Loucy (cell line): ENCODE measurements at regions not wholly inside any gene's neighbourhood (a gene's known extent, or its start where the extent isn't known, plus 50 kb on each side); places are given as distances from the start of the nearest gene placed in this dataset.

ENCODE experiments used
- EZH2phosphoT487 ChIP-seq: fragments of 200-600 bp; IDR thresholded peaks from 2 replicates; pipeline ENCODE4 v1.6.1; 2018; ENCODE audit warnings: antibody characterized with exemption, mild to moderate bottlenecking, moderate library complexity, borderline replicate concordance
- TF ChIP-seq, protein P1 (sequence below): fragments of 200-600 bp; sonication (generic); conservative IDR thresholded peaks from 2 replicates; pipeline ENCODE4 v1.5.1; 2014; ENCODE audit warnings: mild to moderate bottlenecking, antibody characterized with exemption, low read length

DNA sequence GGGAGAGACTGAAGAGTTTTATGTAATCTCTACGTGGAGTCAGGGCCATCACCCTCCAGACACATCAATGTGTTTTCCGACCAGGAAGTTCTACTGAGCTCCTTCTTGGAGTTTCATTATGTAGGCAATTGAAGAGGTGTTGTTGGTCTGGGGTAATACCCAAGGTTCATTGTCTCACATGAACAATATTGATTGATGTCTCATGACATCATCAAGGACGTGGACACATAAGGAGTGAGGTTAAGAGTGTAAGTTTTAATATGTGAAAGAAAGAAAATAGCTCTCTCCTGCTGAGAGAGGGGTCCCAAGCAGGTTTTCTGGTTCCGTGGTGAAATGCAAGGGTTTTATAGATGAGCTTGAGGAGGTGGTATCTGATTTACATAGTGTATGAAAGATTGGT, 280.7 kb upstream of the MIR17HG start:
- TF ChIP-seq, protein P1, sequence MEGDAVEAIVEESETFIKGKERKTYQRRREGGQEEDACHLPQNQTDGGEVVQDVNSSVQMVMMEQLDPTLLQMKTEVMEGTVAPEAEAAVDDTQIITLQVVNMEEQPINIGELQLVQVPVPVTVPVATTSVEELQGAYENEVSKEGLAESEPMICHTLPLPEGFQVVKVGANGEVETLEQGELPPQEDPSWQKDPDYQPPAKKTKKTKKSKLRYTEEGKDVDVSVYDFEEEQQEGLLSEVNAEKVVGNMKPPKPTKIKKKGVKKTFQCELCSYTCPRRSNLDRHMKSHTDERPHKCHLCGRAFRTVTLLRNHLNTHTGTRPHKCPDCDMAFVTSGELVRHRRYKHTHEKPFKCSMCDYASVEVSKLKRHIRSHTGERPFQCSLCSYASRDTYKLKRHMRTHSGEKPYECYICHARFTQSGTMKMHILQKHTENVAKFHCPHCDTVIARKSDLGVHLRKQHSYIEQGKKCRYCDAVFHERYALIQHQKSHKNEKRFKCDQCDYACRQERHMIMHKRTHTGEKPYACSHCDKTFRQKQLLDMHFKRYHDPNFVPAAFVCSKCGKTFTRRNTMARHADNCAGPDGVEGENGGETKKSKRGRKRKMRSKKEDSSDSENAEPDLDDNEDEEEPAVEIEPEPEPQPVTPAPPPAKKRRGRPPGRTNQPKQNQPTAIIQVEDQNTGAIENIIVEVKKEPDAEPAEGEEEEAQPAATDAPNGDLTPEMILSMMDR, result no peak
- no peak for TF ChIP-seq EZH2phosphoT487
